HFFc6 (cell line): ENCODE measurements at regions not wholly inside any gene's neighbourhood (a gene's known extent, or its start where the extent isn't known, plus 50 kb on each side); places are given as distances from the start of the nearest gene placed in this dataset.

Source experiments
- DNase-seq: peaks from one replicate; pipeline ENCODE4 v3.0.0-alpha.2; 2018
- H3K27ac Mint-ChIP-seq: 2 replicates; pipeline ENCODE4 v1.8.0; 2020; ENCODE audit warnings: mild to moderate bottlenecking, mixed read lengths
- H3K27me3 Mint-ChIP-seq: 2 replicates; pipeline ENCODE4 v1.8.0; 2021; ENCODE audit warnings: mild to moderate bottlenecking, moderate library complexity, mixed read lengths; ENCODE audit not compliant: insufficient read depth
- H3K36me3 Mint-ChIP-seq: 2 replicates; pipeline ENCODE4 v1.8.0; 2021; ENCODE audit warnings: low read depth, mixed read lengths
- H3K4me1 Mint-ChIP-seq: 2 replicates; pipeline ENCODE4 v1.8.0; 2020; ENCODE audit warnings: low read depth, mixed read lengths
- H3K4me3 Mint-ChIP-seq: 2 replicates; pipeline ENCODE4 v1.8.0; 2020; ENCODE audit warnings: mild to moderate bottlenecking, moderate library complexity, mixed read lengths
- H3K9me3 Mint-ChIP-seq: 2 replicates; pipeline ENCODE4 v1.8.0; 2020; ENCODE audit warnings: mild to moderate bottlenecking, mixed read lengths
- CTCF ChIP-seq: fragments of 200-600 bp; sonication (generic); IDR thresholded peaks from 2 replicates; pipeline ENCODE4 v1.5.0; 2021; ENCODE audit warnings: antibody characterized with exemption, mild to moderate bottlenecking

GRCh38 chr6:73968221-73968757 lies 272.3 kb downstream of the CD109 start:
- DNase-seq: no peak
- Mint-ChIP-seq H3K4me3 (no peak overlapping the region), H3K27me3 (peaks cover 1% of the 10 kb centered on the region), H3K27ac (no peak overlapping the region), H3K9me3 (no peaks in the 10 kb centered on the region), H3K36me3 (no peaks in the 10 kb centered on the region), H3K4me1 (peaks cover 25% of the 10 kb centered on the region)
- no peak for TF ChIP-seq CTCF

GRCh38 chr6:73965539-73966029 lies 269.6 kb downstream of the CD109 start:
- peaks cover 3% of the 10 kb centered on the region for H3K27me3 Mint-ChIP-seq

GRCh38 chr6:73964241-73964854 lies 268.3 kb downstream of the CD109 start:
- DNase-seq: no peak
- H3K4me3 Mint-ChIP-seq: no peak overlapping the region
- peaks cover 13% of the 10 kb centered on the region; the same call in 1 of the 2 replicates for H3K4me1 Mint-ChIP-seq
- H3K9me3 Mint-ChIP-seq: no peaks in the 10 kb centered on the region
- no peaks in the 10 kb centered on the region for H3K36me3 Mint-ChIP-seq
- peaks cover 4% of the 10 kb centered on the region for H3K27me3 Mint-ChIP-seq
- no peak overlapping the region for H3K27ac Mint-ChIP-seq
- no peak for TF ChIP-seq CTCF

More at GRCh38 chr6:73965539-73966029, 269.6 kb downstream of the CD109 start:
- H3K4me1 Mint-ChIP-seq: peaks cover 25% of the 10 kb centered on the region
- TF ChIP-seq CTCF: no peak
- H3K4me3 Mint-ChIP-seq: no peak overlapping the region
- no peak for DNase-seq
- H3K9me3 Mint-ChIP-seq: no peaks in the 10 kb centered on the region
- no peak overlapping the region for H3K27ac Mint-ChIP-seq
- no peaks in the 10 kb centered on the region for H3K36me3 Mint-ChIP-seq

- Mint-ChIP-seq H3K4me1 (no peaks in the 10 kb centered on the region), H3K36me3 (no peaks in the 10 kb centered on the region), H3K27me3 (peaks cover 4% of the 10 kb centered on the region), H3K4me3 (no peak overlapping the region), H3K9me3 (no peaks in the 10 kb centered on the region), H3K27ac (no peak overlapping the region)
- DNase-seq: no peak
- TF ChIP-seq CTCF: no peak
Observed at GRCh38 chr6:73962884-73963283, 266.9 kb downstream of the CD109 start.

GRCh38 chr6:73956305-73956704 lies 260.3 kb downstream of the CD109 start:
- no peak for DNase-seq
- Mint-ChIP-seq H3K36me3 (no peaks in the 10 kb centered on the region), H3K9me3 (no peaks in the 10 kb centered on the region), H3K27me3 (peaks cover 3% of the 10 kb centered on the region; the same call in 1 of the 2 replicates), H3K4me3 (no peak overlapping the region), H3K27ac (no peak overlapping the region), H3K4me1 (no peaks in the 10 kb centered on the region)
- TF ChIP-seq CTCF: no peak
